Neural cell (in vitro differentiated cells): ENCODE measurements at regions not wholly inside any gene's neighbourhood (a gene's known extent, or its start where the extent isn't known, plus 50 kb on each side); places are given as distances from the start of the nearest gene placed in this dataset.

ENCODE experiments used
- EZH2 ChIP-seq: fragments of 200-600, 300-800 bp; shearing (Covaris generic), sonication (generic); IDR thresholded peaks from 2 replicates; pipeline ENCODE4 v1.6.1; 2014; ENCODE audit warnings: antibody characterized with exemption, low read length, borderline replicate concordance, mild to moderate bottlenecking; ENCODE audit not compliant: insufficient read depth, poor library complexity, severe bottlenecking
- MXI1 ChIP-seq: fragments of 450-650 bp; conservative IDR thresholded peaks from 2 replicates; pipeline ENCODE4 v1.6.1; 2014; ENCODE audit warnings: antibody characterized with exemption, mild to moderate bottlenecking; ENCODE audit not compliant: poor library complexity, severe bottlenecking
- POLR2AphosphoS5 ChIP-seq: IDR thresholded peaks from 2 replicates; pipeline ENCODE4 v1.6.1; 2012
- RAD21 ChIP-seq: fragments of 450-650 bp; conservative IDR thresholded peaks from 2 replicates; pipeline ENCODE4 v1.6.1; 2014; ENCODE audit warnings: antibody characterized with exemption, mild to moderate bottlenecking, moderate library complexity
- TAF1 ChIP-seq: IDR thresholded peaks from 2 replicates; pipeline ENCODE4 v1.6.1; 2012; ENCODE audit warnings: low read depth
- TF ChIP-seq, protein P1 (sequence below): fragments of 450-650 bp; IDR thresholded peaks from 2 replicates; pipeline ENCODE4 v1.5.1; 2014; ENCODE audit warnings: antibody characterized with exemption, mild to moderate bottlenecking, moderate library complexity; ENCODE audit not compliant: poor library complexity, severe bottlenecking
- TF ChIP-seq, protein P2 (sequence below): IDR thresholded peaks from 2 replicates; pipeline ENCODE4 v1.6.1; 2012; ENCODE audit warnings: borderline replicate concordance

DNA sequence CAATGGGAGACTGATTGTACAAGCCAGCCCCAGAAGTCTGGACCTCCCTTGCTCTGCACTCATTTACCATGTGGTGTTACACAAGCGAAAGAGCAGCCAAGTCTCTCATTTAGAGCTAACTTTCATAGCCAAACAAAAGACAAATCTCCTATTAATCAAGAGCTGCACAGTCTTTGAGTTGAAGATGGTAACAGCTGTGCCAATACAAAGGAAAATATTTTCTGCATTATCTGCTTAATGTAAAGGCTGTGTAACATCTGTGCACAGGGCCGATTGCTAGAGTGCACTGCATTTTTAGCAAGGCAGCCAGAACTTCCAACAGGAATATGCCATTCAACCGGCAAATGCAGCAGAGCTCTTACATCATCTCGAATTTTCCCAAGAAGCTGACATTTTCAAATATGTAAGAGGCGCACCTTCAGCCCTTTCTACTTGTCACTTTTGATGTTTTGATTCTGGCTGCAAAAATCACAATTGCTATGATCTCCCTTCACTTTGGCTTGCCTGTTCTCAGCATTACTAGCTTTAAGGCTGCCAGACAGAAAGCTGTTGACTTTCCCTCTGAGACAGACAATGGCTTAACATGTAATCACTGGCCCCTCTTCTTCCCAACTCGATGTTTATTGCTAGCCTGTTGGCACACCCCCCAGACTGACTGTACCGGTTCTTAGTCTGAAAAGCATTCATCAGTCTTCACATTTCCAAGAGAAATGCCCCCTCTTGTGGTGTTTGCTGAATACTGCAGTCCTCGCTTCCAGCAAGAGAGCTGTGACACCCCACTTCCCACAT lies 96.9 kb upstream of the TANK start:
- TF ChIP-seq, protein P1, sequence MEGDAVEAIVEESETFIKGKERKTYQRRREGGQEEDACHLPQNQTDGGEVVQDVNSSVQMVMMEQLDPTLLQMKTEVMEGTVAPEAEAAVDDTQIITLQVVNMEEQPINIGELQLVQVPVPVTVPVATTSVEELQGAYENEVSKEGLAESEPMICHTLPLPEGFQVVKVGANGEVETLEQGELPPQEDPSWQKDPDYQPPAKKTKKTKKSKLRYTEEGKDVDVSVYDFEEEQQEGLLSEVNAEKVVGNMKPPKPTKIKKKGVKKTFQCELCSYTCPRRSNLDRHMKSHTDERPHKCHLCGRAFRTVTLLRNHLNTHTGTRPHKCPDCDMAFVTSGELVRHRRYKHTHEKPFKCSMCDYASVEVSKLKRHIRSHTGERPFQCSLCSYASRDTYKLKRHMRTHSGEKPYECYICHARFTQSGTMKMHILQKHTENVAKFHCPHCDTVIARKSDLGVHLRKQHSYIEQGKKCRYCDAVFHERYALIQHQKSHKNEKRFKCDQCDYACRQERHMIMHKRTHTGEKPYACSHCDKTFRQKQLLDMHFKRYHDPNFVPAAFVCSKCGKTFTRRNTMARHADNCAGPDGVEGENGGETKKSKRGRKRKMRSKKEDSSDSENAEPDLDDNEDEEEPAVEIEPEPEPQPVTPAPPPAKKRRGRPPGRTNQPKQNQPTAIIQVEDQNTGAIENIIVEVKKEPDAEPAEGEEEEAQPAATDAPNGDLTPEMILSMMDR, result peak; percentile 93
- TF ChIP-seq POLR2AphosphoS5, result no peak
- peak; percentile 86 for TF ChIP-seq RAD21
- TF ChIP-seq EZH2, result no peak
- TF ChIP-seq, protein P2, sequence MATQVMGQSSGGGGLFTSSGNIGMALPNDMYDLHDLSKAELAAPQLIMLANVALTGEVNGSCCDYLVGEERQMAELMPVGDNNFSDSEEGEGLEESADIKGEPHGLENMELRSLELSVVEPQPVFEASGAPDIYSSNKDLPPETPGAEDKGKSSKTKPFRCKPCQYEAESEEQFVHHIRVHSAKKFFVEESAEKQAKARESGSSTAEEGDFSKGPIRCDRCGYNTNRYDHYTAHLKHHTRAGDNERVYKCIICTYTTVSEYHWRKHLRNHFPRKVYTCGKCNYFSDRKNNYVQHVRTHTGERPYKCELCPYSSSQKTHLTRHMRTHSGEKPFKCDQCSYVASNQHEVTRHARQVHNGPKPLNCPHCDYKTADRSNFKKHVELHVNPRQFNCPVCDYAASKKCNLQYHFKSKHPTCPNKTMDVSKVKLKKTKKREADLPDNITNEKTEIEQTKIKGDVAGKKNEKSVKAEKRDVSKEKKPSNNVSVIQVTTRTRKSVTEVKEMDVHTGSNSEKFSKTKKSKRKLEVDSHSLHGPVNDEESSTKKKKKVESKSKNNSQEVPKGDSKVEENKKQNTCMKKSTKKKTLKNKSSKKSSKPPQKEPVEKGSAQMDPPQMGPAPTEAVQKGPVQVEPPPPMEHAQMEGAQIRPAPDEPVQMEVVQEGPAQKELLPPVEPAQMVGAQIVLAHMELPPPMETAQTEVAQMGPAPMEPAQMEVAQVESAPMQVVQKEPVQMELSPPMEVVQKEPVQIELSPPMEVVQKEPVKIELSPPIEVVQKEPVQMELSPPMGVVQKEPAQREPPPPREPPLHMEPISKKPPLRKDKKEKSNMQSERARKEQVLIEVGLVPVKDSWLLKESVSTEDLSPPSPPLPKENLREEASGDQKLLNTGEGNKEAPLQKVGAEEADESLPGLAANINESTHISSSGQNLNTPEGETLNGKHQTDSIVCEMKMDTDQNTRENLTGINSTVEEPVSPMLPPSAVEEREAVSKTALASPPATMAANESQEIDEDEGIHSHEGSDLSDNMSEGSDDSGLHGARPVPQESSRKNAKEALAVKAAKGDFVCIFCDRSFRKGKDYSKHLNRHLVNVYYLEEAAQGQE, result no peak
- no peak for TF ChIP-seq TAF1
- no peak for TF ChIP-seq MXI1
